H9 (cell line): ENCODE measurements at regions not wholly inside any gene's neighbourhood (a gene's known extent, or its start where the extent isn't known, plus 50 kb on each side); places are given as distances from the start of the nearest gene placed in this dataset.

Experiments used
- DNase-seq: peaks from one replicate; pipeline ENCODE4 v3.0.0-alpha.2; 2017
- H2AFZ ChIP-seq: one replicate; pipeline ENCODE4 v1.6.1; 2013; ENCODE audit warnings: mild to moderate bottlenecking, low read length, control low read depth, moderate library complexity
- H2AK5ac ChIP-seq: 2 replicates; pipeline ENCODE4 v1.6.1; 2013; ENCODE audit warnings: low read length, control low read depth, mixed read lengths; ENCODE audit not compliant: insufficient read length
- H2BK120ac ChIP-seq: one replicate; pipeline ENCODE4 v1.6.1; 2013; ENCODE audit warnings: low read depth, mild to moderate bottlenecking, low read length, control low read depth, inconsistent platforms; ENCODE audit not compliant: poor library complexity, severe bottlenecking
- H2BK12ac ChIP-seq: 2 replicates; pipeline ENCODE4 v1.6.1; 2013; ENCODE audit warnings: low read length, control low read depth, mixed read lengths, low read depth; ENCODE audit not compliant: insufficient read length
- H2BK15ac ChIP-seq: 2 replicates; pipeline ENCODE4 v1.6.1; 2013; ENCODE audit warnings: low read depth, low read length, control low read depth
- H2BK20ac ChIP-seq: one replicate; pipeline ENCODE4 v1.6.1; 2013; ENCODE audit warnings: low read depth, mild to moderate bottlenecking, low read length, control low read depth, inconsistent platforms; ENCODE audit not compliant: poor library complexity, severe bottlenecking
- H2BK5ac ChIP-seq: 2 replicates; pipeline ENCODE4 v1.6.1; 2013; ENCODE audit warnings: low read length, control low read depth, mixed read lengths; ENCODE audit not compliant: insufficient read length
- H3K14ac ChIP-seq: 2 replicates; pipeline ENCODE4 v1.6.1; 2013; ENCODE audit warnings: low read length, control low read depth; ENCODE audit not compliant: insufficient read depth
- H3K18ac ChIP-seq: 2 replicates; pipeline ENCODE4 v1.6.1; 2013; ENCODE audit warnings: low read depth, mild to moderate bottlenecking, mixed read lengths, low read length, control low read depth; ENCODE audit not compliant: insufficient read length
- H3K23ac ChIP-seq: 2 replicates; pipeline ENCODE4 v1.6.1; 2013; ENCODE audit warnings: low read length, control low read depth, mixed read lengths, low read depth; ENCODE audit not compliant: insufficient read length
- H3K23me2 ChIP-seq: 2 replicates; pipeline ENCODE4 v1.6.1; 2013; ENCODE audit warnings: low read depth, mild to moderate bottlenecking, mixed read lengths, low read length, control low read depth; ENCODE audit not compliant: insufficient read length, poor library complexity, severe bottlenecking
- H3K27ac ChIP-seq: 2 replicates; pipeline ENCODE4 v1.5.1; 2013; ENCODE audit warnings: low read length, control low read depth, mixed read lengths, low read depth; ENCODE audit not compliant: insufficient read length
- H3K27me3 ChIP-seq: 2 replicates; pipeline ENCODE4 v1.6.1; 2013; ENCODE audit warnings: low read length, control low read depth, inconsistent platforms; ENCODE audit not compliant: insufficient read depth
- H3K4ac ChIP-seq: 2 replicates; pipeline ENCODE4 v1.6.1; 2013; ENCODE audit warnings: low read depth, mild to moderate bottlenecking, control low read depth, inconsistent platforms, low read length, moderate library complexity
- H3K4me1 ChIP-seq: 2 replicates; pipeline ENCODE4 v1.6.1; 2013; ENCODE audit warnings: low read length, control low read depth, inconsistent platforms; ENCODE audit not compliant: insufficient read depth
- H3K4me2 ChIP-seq: 2 replicates; pipeline ENCODE4 v1.6.1; 2013; ENCODE audit warnings: low read length, control low read depth, mixed read lengths; ENCODE audit not compliant: insufficient read length, insufficient read depth
- H3K56ac ChIP-seq: 2 replicates; pipeline ENCODE4 v1.6.1; 2013; ENCODE audit warnings: low read depth, mild to moderate bottlenecking, mixed read lengths, low read length, control low read depth; ENCODE audit not compliant: insufficient read length
- H3K79me1 ChIP-seq: 2 replicates; pipeline ENCODE4 v1.6.1; 2013; ENCODE audit warnings: low read depth, mild to moderate bottlenecking, moderate library complexity, low read length, control low read depth, inconsistent platforms; ENCODE audit not compliant: insufficient read depth, poor library complexity, severe bottlenecking
- H3K79me2 ChIP-seq: 2 replicates; pipeline ENCODE4 v1.6.1; 2013; ENCODE audit warnings: low read length, control low read depth, inconsistent platforms; ENCODE audit not compliant: insufficient read depth
- H3K9ac ChIP-seq: 2 replicates; pipeline ENCODE4 v1.6.1; 2013; ENCODE audit warnings: low read length, control low read depth, mixed read lengths; ENCODE audit not compliant: insufficient read length; ENCODE audit errors: extremely low read depth
- H3K9me3 ChIP-seq: one replicate; pipeline ENCODE4 v1.6.1; 2013; ENCODE audit warnings: low read depth, low read length, inconsistent platforms; ENCODE audit not compliant: control insufficient read depth
- H3T11ph ChIP-seq: one replicate; pipeline ENCODE4 v1.6.1; 2013; ENCODE audit warnings: mild to moderate bottlenecking, low read length, control low read depth, inconsistent platforms
- H4K20me1 ChIP-seq: one replicate; pipeline ENCODE4 v1.6.1; 2013; ENCODE audit not compliant: control insufficient read depth, insufficient read length, insufficient read depth
- H4K5ac ChIP-seq: 2 replicates; pipeline ENCODE4 v1.6.1; 2013; ENCODE audit warnings: low read depth, mild to moderate bottlenecking, mixed read lengths, low read length, control low read depth; ENCODE audit not compliant: insufficient read length
- H4K8ac ChIP-seq: replicated peaks from 2 replicates; pipeline ENCODE4 v1.6.1; 2013; ENCODE audit warnings: low read length, control low read depth, mixed read lengths, low read depth; ENCODE audit not compliant: insufficient read length
- H4K91ac ChIP-seq: 2 replicates; pipeline ENCODE4 v1.6.1; 2013; ENCODE audit warnings: low read depth, mild to moderate bottlenecking, moderate library complexity, mixed read lengths, low read length, control low read depth; ENCODE audit not compliant: insufficient read length
- H3K27ac Mint-ChIP-seq, 3 experiments: 2 replicates in 2 of 3; 3 replicates in 1 of 3; pipeline ENCODE4 v1.8.0; 2020 to 2021; ENCODE audit warnings: mixed read lengths in 3 of 3, mild to moderate bottlenecking in 1 of 3, moderate library complexity in 1 of 3
- H3K27me3 Mint-ChIP-seq: 2 replicates; pipeline ENCODE4 v1.8.0; 2021; ENCODE audit warnings: low read depth, mild to moderate bottlenecking, moderate library complexity, mixed read lengths
- H3K36me3 Mint-ChIP-seq, 3 experiments: 2 replicates in 2 of 3; 3 replicates in 1 of 3; pipeline ENCODE4 v1.8.0; 2020 to 2021; ENCODE audit warnings: low read depth in 3 of 3, mixed read lengths in 3 of 3; ENCODE audit not compliant: insufficient read depth in 1 of 3
- H3K4me1 Mint-ChIP-seq, 2 experiments: 2 replicates each; pipeline ENCODE4 v1.8.0; 2020; ENCODE audit warnings: mixed read lengths in 2 of 2
- H3K4me3 Mint-ChIP-seq, 2 experiments: 2 replicates in 1 of 2; 3 replicates in 1 of 2; pipeline ENCODE4 v1.8.0; 2020 to 2021; ENCODE audit warnings: mild to moderate bottlenecking in 2 of 2, mixed read lengths in 2 of 2, moderate library complexity in 1 of 2
- H3K9me3 Mint-ChIP-seq, 2 experiments: 2 replicates in 1 of 2; 3 replicates in 1 of 2; pipeline ENCODE4 v1.8.0; 2020; ENCODE audit warnings: mild to moderate bottlenecking in 2 of 2, mixed read lengths in 2 of 2, moderate library complexity in 1 of 2
- CTCF ChIP-seq: fragments of 200-600 bp; sonication (generic); conservative IDR thresholded peaks from 3 replicates; pipeline ENCODE4 v1.8.0; 2021; ENCODE audit warnings: antibody characterized with exemption, mild to moderate bottlenecking
- WGBS: extraction: QIAGEN DNeasy Blood & Tissue Kit; methylation state at CpG from one replicate; pipeline ENCODE4 v1.1.7; 2013; ENCODE audit warnings: missing lambda C conversion rate, low lambda C conversion rate, mixed read lengths; ENCODE audit not compliant: insufficient read length; ENCODE audit errors: extremely low coverage; 5-methylcytosine and 5-hydroxymethylcytosine counted together

DNA sequence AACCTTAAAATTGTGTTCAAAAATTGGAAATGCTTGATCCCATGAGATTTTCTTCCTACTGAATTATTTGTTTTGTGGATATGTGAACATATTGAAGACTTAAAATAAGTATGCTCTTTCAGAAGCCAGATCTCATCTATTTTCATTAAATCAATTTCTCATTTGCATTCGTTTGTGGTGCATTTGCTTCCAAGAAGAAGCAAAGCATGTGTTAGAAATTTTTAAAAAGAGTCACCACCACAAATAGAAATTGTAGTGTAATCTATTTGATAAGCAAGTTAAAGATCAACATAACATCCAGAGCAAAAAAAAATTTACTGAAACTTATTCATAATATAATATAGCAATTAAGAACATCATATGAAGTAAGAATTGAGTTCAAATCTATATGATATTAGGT lies 300.9 kb upstream of the SYT4 start:
- Histone ChIP-seq H4K91ac (no peak overlapping the region), H3K27me3 (no peaks in the 10 kb centered on the region)

More for the DNA sequence above, 300.9 kb upstream of the SYT4 start:
- Histone ChIP-seq H4K5ac (no peak overlapping the region), H4K20me1 (no peaks in the 10 kb centered on the region), H3K79me1 (no peaks in the 10 kb centered on the region), H2AFZ (no peak overlapping the region), H4K8ac (no peak overlapping the region), H3T11ph (no peak overlapping the region), H2BK120ac (no peak overlapping the region), H3K4ac (no peak overlapping the region), H3K27ac (no peak overlapping the region), H2BK15ac (no peak overlapping the region), H2BK12ac (no peak overlapping the region), H3K14ac (no peak overlapping the region), H3K9me3 (no peaks in the 10 kb centered on the region), H2AK5ac (no peak overlapping the region), H3K4me2 (no peak overlapping the region), H3K23ac (no peak overlapping the region), H3K56ac (no peak overlapping the region), H3K18ac (no peak overlapping the region), H3K4me1 (no peaks in the 10 kb centered on the region), H3K9ac (no peak overlapping the region), H3K23me2 (no peaks in the 10 kb centered on the region), H3K79me2 (no peaks in the 10 kb centered on the region), H2BK5ac (no peak overlapping the region), H2BK20ac (no peak overlapping the region)
- no peak for TF ChIP-seq CTCF
- WGBS, result no CpG with 5 or more reads among the region's 1 CpG
- Mint-ChIP-seq H3K27ac (no peak overlapping the region), H3K4me3 (no peak overlapping the region), H3K27me3 (no peaks in the 10 kb centered on the region), H3K4me1 (peaks cover 0 to 2% of the 10 kb centered on the region in 2 experiments; a peak in 1 of 4 replicates), H3K36me3 (no peaks in the 10 kb centered on the region), H3K9me3 (no peaks in the 10 kb centered on the region)
- DNase-seq, result no peak
